ENCODE measurements at regions not wholly inside any gene's neighbourhood (a gene's known extent, or its start where the extent isn't known, plus 50 kb on each side); places are given as distances from the start of the nearest gene placed in this dataset.

GRCh38 chr10:131430716-131431412 is 119.3 kb upstream of the TCERG1L start:
- no peak overlapping the region for H3K4me3 ChIP-seq (ENCODE audit: low read depth, low read length)
- no peak for TF ChIP-seq CTCF (IDR thresholded peaks at IDR 0.05; ENCODE audit: low read depth, low read length)
- no peak for TF ChIP-seq MYC (IDR thresholded peaks at IDR 0.05; ENCODE audit: low read depth, low read length)
- no peak for TF ChIP-seq POLR2A (IDR thresholded peaks at IDR 0.05; ENCODE audit: extremely low read depth, insufficient read length)
- TF ChIP-seq MAX (IDR thresholded peaks at IDR 0.05; ENCODE audit: low read depth, low read length) = no peak
- DNase-seq (ENCODE audit: low read depth) = no peak

GRCh38 chr10:131431533-131431932 is 120.0 kb upstream of the TCERG1L start:
- TF ChIP-seq MAX (IDR thresholded peaks at IDR 0.05; ENCODE audit: low read depth, low read length) = no peak
- no peak for TF ChIP-seq POLR2A (IDR thresholded peaks at IDR 0.05; ENCODE audit: extremely low read depth, insufficient read length)
- no peak for TF ChIP-seq CTCF (IDR thresholded peaks at IDR 0.05; ENCODE audit: low read depth, low read length)
- no peak for TF ChIP-seq MYC (IDR thresholded peaks at IDR 0.05; ENCODE audit: low read depth, low read length)
- no peak for DNase-seq (ENCODE audit: low read depth)
- H3K4me3 ChIP-seq (ENCODE audit: low read depth, low read length) = no peak overlapping the region

- no peak for TF ChIP-seq CTCF (IDR thresholded peaks at IDR 0.05; ENCODE audit: low read depth, low read length)
- TF ChIP-seq MYC (IDR thresholded peaks at IDR 0.05; ENCODE audit: low read depth, low read length) = no peak
- no peak for TF ChIP-seq POLR2A (IDR thresholded peaks at IDR 0.05; ENCODE audit: extremely low read depth, insufficient read length)
- no peak for TF ChIP-seq MAX (IDR thresholded peaks at IDR 0.05; ENCODE audit: low read depth, low read length)
- DNase-seq (ENCODE audit: low read depth) = no peak
- H3K4me3 ChIP-seq (ENCODE audit: low read depth, low read length) = no peak overlapping the region
Measured at GRCh38 chr10:131431978-131432690, 120.6 kb upstream of the TCERG1L start.

GRCh38 chr10:131433568-131433967 is 122.0 kb upstream of the TCERG1L start:
- TF ChIP-seq CTCF (IDR thresholded peaks at IDR 0.05; ENCODE audit: low read depth, low read length) = no peak
- no peak for TF ChIP-seq MYC (IDR thresholded peaks at IDR 0.05; ENCODE audit: low read depth, low read length)
- no peak for TF ChIP-seq MAX (IDR thresholded peaks at IDR 0.05; ENCODE audit: low read depth, low read length)
- TF ChIP-seq POLR2A (IDR thresholded peaks at IDR 0.05; ENCODE audit: extremely low read depth, insufficient read length) = no peak
- no peak overlapping the region for H3K4me3 ChIP-seq (ENCODE audit: low read depth, low read length)
- no peak for DNase-seq (ENCODE audit: low read depth)

- no peak for DNase-seq (ENCODE audit: low read depth)
- TF ChIP-seq CTCF (IDR thresholded peaks at IDR 0.05; ENCODE audit: low read depth, low read length) = no peak
- no peak for TF ChIP-seq POLR2A (IDR thresholded peaks at IDR 0.05; ENCODE audit: extremely low read depth, insufficient read length)
- no peak for TF ChIP-seq MYC (IDR thresholded peaks at IDR 0.05; ENCODE audit: low read depth, low read length)
- TF ChIP-seq MAX (IDR thresholded peaks at IDR 0.05; ENCODE audit: low read depth, low read length) = no peak
- H3K4me3 ChIP-seq (ENCODE audit: low read depth, low read length) = no peak overlapping the region
Measured at GRCh38 chr10:131435232-131435631, 123.7 kb upstream of the TCERG1L start.

Data from NB4 (cell line).